GM13976 (cell line): ENCODE measurements at regions not wholly inside any gene's neighbourhood (a gene's known extent, or its start where the extent isn't known, plus 50 kb on each side); places are given as distances from the start of the nearest gene placed in this dataset.

ENCODE experiments used
- DNase-seq: peaks from one replicate; pipeline ENCODE4 v3.0.0; 2012; ENCODE audit warnings: low spot score
- CTCF ChIP-seq: IDR thresholded peaks from 2 replicates; pipeline ENCODE4 v1.5.1; 2012; ENCODE audit warnings: borderline replicate concordance, mild to moderate bottlenecking; ENCODE audit not compliant: insufficient read depth; ENCODE audit errors: extremely low read depth, missing control alignments, control extremely low read depth
- in situ Hi-C: fragments of 300-500 bp; cut with MboI; formaldehyde crosslinking; loops from one replicate; pipeline ENCODE4 v1.12.0; 2022; ENCODE audit warnings: low sequenced_read_pairs, mixed read lengths, inconsistent platforms; ENCODE audit not compliant: unreplicated experiment

GRCh38 chr4:83862471-83862870, 326.6 kb downstream of the GPAT3 start:
- in situ Hi-C loops, result no loop called here

GRCh38 chr4:83860200-83860599, 324.3 kb downstream of the GPAT3 start:
- in situ Hi-C loops, result no loop called here
- DNase-seq, result no peak
- no peak for TF ChIP-seq CTCF

More at GRCh38 chr4:83862471-83862870, 326.6 kb downstream of the GPAT3 start:
- TF ChIP-seq CTCF, result no peak
- DNase-seq, result no peak

- no peak for DNase-seq
- in situ Hi-C loops, result no loop called here
- no peak for TF ChIP-seq CTCF
Measured at GRCh38 chr4:83858131-83858530, 322.2 kb downstream of the GPAT3 start.

GRCh38 chr4:83855044-83855443, 319.1 kb downstream of the GPAT3 start:
- TF ChIP-seq CTCF, result no peak
- in situ Hi-C loops, result no loop called here
- no peak for DNase-seq

GRCh38 chr4:83852085-83852451, 316.2 kb downstream of the GPAT3 start:
- no peak for DNase-seq
- no peak for TF ChIP-seq CTCF
- in situ Hi-C loops, result no loop called here

GRCh38 chr4:83851261-83852084, 315.6 kb downstream of the GPAT3 start:
- no peak for DNase-seq
- in situ Hi-C loops, result no loop called here
- TF ChIP-seq CTCF, result no peak

GRCh38 chr4:83850435-83850834, 314.5 kb downstream of the GPAT3 start:
- in situ Hi-C loops, result no loop called here
- no peak for DNase-seq
- TF ChIP-seq CTCF, result no peak
